Neural cell (in vitro differentiated cells): ENCODE measurements at regions not wholly inside any gene's neighbourhood (a gene's known extent, or its start where the extent isn't known, plus 50 kb on each side); places are given as distances from the start of the nearest gene placed in this dataset.
A peak's percentile ranks its signal among the peaks of the same experiment; 100 is the strongest.

Experiments used
- H2AFZ ChIP-seq: fragments of 200-600, 300-800 bp; sonication (generic), shearing (Covaris generic); 2 replicates; pipeline ENCODE4 v1.6.0; 2014; ENCODE audit warnings: low read depth, mild to moderate bottlenecking, antibody characterized with exemption, low read length, moderate library complexity
- H3F3A ChIP-seq: fragments of 200-600 bp; shearing (Covaris generic); 2 replicates; pipeline ENCODE4 v1.6.1; 2016; ENCODE audit warnings: mild to moderate bottlenecking, moderate library complexity, mixed read lengths, antibody characterized with exemption, low read length; ENCODE audit not compliant: insufficient read depth, poor library complexity, severe bottlenecking
- H3K27ac ChIP-seq: fragments of 200-600, 300-800 bp; sonication (generic), shearing (Covaris generic); 2 replicates; pipeline ENCODE4 v1.5.1; 2014; ENCODE audit warnings: mild to moderate bottlenecking, low read length, moderate library complexity
- H3K27me3 ChIP-seq: fragments of 300-800, 200-600 bp; sonication (generic), shearing (Covaris generic); 2 replicates; pipeline ENCODE4 v1.6.0; 2014; ENCODE audit warnings: mild to moderate bottlenecking, low read depth, low read length, moderate library complexity; ENCODE audit not compliant: insufficient read depth
- H3K36me3 ChIP-seq: fragments of 300-800, 200-600 bp; sonication (generic), shearing (Covaris generic); 2 replicates; pipeline ENCODE4 v1.5.1; 2014; ENCODE audit warnings: mild to moderate bottlenecking, antibody characterized with exemption, low read length, moderate library complexity; ENCODE audit not compliant: insufficient read depth
- H3K4me2 ChIP-seq: fragments of 300-800, 200-600 bp; sonication (generic), shearing (Covaris generic); 2 replicates; pipeline ENCODE4 v1.6.0; 2014; ENCODE audit warnings: mild to moderate bottlenecking, low read length
- H3K4me3 ChIP-seq: fragments of 300-800, 200-600 bp; sonication (generic), shearing (Covaris generic); 2 replicates; pipeline ENCODE4 v1.5.1; 2014; ENCODE audit warnings: mild to moderate bottlenecking, low read length, moderate library complexity
- H3K79me2 ChIP-seq: fragments of 200-600 bp; shearing (Covaris generic); replicated peaks from 2 replicates; pipeline ENCODE4 v1.6.0; 2014; ENCODE audit warnings: mild to moderate bottlenecking, low read length, moderate library complexity; ENCODE audit not compliant: insufficient read depth
- H3K9ac ChIP-seq: fragments of 300-800, 200-600 bp; sonication (generic), shearing (Covaris generic); 2 replicates; pipeline ENCODE4 v1.6.1; 2016; ENCODE audit warnings: mild to moderate bottlenecking, low read length, mixed read lengths
- H3K9me2 ChIP-seq: fragments of 200-600 bp; shearing (Covaris generic); 2 replicates; pipeline ENCODE4 v1.6.1; 2016; ENCODE audit warnings: mild to moderate bottlenecking, low read length, mixed read lengths; ENCODE audit not compliant: insufficient read depth
- H3K9me3 ChIP-seq: fragments of 200-600, 300-800 bp; sonication (generic), shearing (Covaris generic); 2 replicates; pipeline ENCODE4 v1.6.1; 2016; ENCODE audit warnings: mild to moderate bottlenecking, mixed run types, low read length, moderate library complexity, mixed read lengths
- H4K20me1 ChIP-seq: fragments of 200-600 bp; shearing (Covaris generic); 2 replicates; pipeline ENCODE4 v1.6.1; 2016; ENCODE audit warnings: mild to moderate bottlenecking, mixed run types; ENCODE audit not compliant: insufficient read depth
- EP300 ChIP-seq: fragments of 450-650 bp; conservative IDR thresholded peaks from 2 replicates; pipeline ENCODE4 v1.6.1; 2014; ENCODE audit warnings: antibody characterized with exemption, mild to moderate bottlenecking, moderate library complexity; ENCODE audit not compliant: poor library complexity, severe bottlenecking
- EZH2 ChIP-seq: fragments of 200-600, 300-800 bp; shearing (Covaris generic), sonication (generic); IDR thresholded peaks from 2 replicates; pipeline ENCODE4 v1.6.1; 2014; ENCODE audit warnings: antibody characterized with exemption, low read length, borderline replicate concordance, mild to moderate bottlenecking; ENCODE audit not compliant: insufficient read depth, poor library complexity, severe bottlenecking
- MXI1 ChIP-seq: fragments of 450-650 bp; conservative IDR thresholded peaks from 2 replicates; pipeline ENCODE4 v1.6.1; 2014; ENCODE audit warnings: antibody characterized with exemption, mild to moderate bottlenecking; ENCODE audit not compliant: poor library complexity, severe bottlenecking
- POLR2AphosphoS5 ChIP-seq: IDR thresholded peaks from 2 replicates; pipeline ENCODE4 v1.6.1; 2012
- RAD21 ChIP-seq: fragments of 450-650 bp; conservative IDR thresholded peaks from 2 replicates; pipeline ENCODE4 v1.6.1; 2014; ENCODE audit warnings: antibody characterized with exemption, mild to moderate bottlenecking, moderate library complexity
- SMC3 ChIP-seq: fragments of 450-650 bp; conservative IDR thresholded peaks from 2 replicates; pipeline ENCODE4 v1.6.1; 2014; ENCODE audit warnings: antibody characterized with exemption, mild to moderate bottlenecking, moderate library complexity; ENCODE audit not compliant: poor library complexity
- TAF1 ChIP-seq: IDR thresholded peaks from 2 replicates; pipeline ENCODE4 v1.6.1; 2012; ENCODE audit warnings: low read depth
- TF ChIP-seq, protein P1 (sequence below): IDR thresholded peaks from 2 replicates; pipeline ENCODE4 v1.6.1; 2012; ENCODE audit warnings: borderline replicate concordance
- TF ChIP-seq, protein P2 (sequence below): fragments of 450-650 bp; IDR thresholded peaks from 2 replicates; pipeline ENCODE4 v1.5.1; 2014; ENCODE audit warnings: antibody characterized with exemption, mild to moderate bottlenecking, moderate library complexity; ENCODE audit not compliant: poor library complexity, severe bottlenecking

DNA sequence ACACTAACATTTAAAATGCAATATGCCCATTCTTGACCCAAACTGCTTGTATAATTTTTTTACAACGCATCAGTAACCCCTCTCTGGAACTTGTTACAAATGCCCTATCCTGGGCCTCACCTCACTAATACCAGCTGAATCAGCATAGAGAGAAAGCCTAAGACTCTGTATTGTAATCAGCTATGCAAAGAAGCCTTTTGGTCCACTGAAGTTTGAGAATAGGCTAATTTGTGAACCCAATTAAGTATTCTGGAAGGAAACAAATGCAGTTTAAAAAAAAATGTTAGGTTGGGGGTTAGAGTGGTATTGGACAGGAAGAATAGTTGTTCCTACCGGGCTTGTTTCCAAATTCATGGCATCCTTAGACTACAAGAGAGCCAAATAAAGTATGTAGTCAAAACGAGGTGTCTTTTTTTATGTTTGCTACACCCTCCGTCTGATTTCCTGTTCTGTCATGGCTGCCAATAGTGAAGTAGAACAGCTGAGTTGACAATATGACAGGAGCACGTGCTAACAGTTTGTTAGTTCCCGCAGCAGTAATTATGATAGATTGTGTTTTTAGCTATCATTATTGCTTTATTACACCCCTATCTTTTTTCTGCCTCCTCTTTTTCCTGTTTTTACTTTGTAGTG, 1048.7 kb upstream of the NUDT12 start:
- no peaks in the 10 kb centered on the region for H3K79me2 ChIP-seq
- TF ChIP-seq SMC3 (no peak), RAD21 (no peak), EZH2 (no peak), POLR2AphosphoS5 (no peak), TAF1 (no peak), MXI1 (no peak), EP300 (no peak)
- TF ChIP-seq, protein P1, sequence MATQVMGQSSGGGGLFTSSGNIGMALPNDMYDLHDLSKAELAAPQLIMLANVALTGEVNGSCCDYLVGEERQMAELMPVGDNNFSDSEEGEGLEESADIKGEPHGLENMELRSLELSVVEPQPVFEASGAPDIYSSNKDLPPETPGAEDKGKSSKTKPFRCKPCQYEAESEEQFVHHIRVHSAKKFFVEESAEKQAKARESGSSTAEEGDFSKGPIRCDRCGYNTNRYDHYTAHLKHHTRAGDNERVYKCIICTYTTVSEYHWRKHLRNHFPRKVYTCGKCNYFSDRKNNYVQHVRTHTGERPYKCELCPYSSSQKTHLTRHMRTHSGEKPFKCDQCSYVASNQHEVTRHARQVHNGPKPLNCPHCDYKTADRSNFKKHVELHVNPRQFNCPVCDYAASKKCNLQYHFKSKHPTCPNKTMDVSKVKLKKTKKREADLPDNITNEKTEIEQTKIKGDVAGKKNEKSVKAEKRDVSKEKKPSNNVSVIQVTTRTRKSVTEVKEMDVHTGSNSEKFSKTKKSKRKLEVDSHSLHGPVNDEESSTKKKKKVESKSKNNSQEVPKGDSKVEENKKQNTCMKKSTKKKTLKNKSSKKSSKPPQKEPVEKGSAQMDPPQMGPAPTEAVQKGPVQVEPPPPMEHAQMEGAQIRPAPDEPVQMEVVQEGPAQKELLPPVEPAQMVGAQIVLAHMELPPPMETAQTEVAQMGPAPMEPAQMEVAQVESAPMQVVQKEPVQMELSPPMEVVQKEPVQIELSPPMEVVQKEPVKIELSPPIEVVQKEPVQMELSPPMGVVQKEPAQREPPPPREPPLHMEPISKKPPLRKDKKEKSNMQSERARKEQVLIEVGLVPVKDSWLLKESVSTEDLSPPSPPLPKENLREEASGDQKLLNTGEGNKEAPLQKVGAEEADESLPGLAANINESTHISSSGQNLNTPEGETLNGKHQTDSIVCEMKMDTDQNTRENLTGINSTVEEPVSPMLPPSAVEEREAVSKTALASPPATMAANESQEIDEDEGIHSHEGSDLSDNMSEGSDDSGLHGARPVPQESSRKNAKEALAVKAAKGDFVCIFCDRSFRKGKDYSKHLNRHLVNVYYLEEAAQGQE, result no peak
- TF ChIP-seq, protein P2, sequence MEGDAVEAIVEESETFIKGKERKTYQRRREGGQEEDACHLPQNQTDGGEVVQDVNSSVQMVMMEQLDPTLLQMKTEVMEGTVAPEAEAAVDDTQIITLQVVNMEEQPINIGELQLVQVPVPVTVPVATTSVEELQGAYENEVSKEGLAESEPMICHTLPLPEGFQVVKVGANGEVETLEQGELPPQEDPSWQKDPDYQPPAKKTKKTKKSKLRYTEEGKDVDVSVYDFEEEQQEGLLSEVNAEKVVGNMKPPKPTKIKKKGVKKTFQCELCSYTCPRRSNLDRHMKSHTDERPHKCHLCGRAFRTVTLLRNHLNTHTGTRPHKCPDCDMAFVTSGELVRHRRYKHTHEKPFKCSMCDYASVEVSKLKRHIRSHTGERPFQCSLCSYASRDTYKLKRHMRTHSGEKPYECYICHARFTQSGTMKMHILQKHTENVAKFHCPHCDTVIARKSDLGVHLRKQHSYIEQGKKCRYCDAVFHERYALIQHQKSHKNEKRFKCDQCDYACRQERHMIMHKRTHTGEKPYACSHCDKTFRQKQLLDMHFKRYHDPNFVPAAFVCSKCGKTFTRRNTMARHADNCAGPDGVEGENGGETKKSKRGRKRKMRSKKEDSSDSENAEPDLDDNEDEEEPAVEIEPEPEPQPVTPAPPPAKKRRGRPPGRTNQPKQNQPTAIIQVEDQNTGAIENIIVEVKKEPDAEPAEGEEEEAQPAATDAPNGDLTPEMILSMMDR, result no peak
- no peak overlapping the region for H3K27ac ChIP-seq
- no peaks in the 10 kb centered on the region for H3K9me2 ChIP-seq
- no peaks in the 10 kb centered on the region for H3K27me3 ChIP-seq
- H3K36me3 ChIP-seq, result no peaks in the 10 kb centered on the region
- H2AFZ ChIP-seq, result no peak overlapping the region
- H4K20me1 ChIP-seq, result no peaks in the 10 kb centered on the region
- H3F3A ChIP-seq, result no peaks in the 10 kb centered on the region
- H3K9ac ChIP-seq, result no peak overlapping the region
- no peaks in the 10 kb centered on the region for H3K9me3 ChIP-seq
- H3K4me2 ChIP-seq, result no peak overlapping the region
- no peak overlapping the region for H3K4me3 ChIP-seq

DNA sequence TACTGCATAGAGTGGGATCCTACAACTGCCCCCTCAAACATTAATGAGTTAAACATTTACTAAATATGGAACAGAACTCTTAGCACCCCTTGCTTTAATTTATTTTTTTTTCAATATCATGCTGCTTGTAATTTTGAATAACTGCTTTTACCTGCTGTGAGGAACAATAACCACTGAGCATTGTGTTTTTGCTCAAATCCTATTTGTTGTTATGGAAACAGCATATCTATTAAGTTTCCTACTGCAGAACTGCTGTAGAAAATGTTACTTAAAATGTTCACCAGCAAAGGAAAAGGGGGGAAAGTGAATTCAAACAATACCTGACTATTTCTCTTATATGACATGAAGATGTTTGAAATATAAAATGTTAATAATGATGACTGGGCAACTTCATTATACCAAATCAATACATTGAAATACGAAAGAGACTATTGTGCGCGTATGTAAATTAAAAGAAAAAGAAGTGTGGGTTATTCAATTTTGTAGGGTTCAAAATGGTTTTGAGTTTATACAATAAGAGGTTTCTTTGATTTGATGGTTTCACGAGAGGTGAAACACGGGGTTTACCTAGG, 1043.8 kb upstream of the NUDT12 start:
- no peak for TF ChIP-seq TAF1
- peak; percentile 62 for TF ChIP-seq EP300
- TF ChIP-seq, protein P1, result no peak
- TF ChIP-seq, protein P2, result no peak
- no peak for TF ChIP-seq RAD21
- TF ChIP-seq MXI1, result no peak
- TF ChIP-seq SMC3, result no peak
- TF ChIP-seq EZH2, result no peak
- TF ChIP-seq POLR2AphosphoS5, result peak; percentile 22
- no peak overlapping the region for H3K4me2 ChIP-seq
- H3K9ac ChIP-seq, result no peak overlapping the region
- no peaks in the 10 kb centered on the region for H3F3A ChIP-seq
- H4K20me1 ChIP-seq, result no peaks in the 10 kb centered on the region
- H3K79me2 ChIP-seq, result no peaks in the 10 kb centered on the region
- peak overlapping the region; percentile 6 for H3K4me3 ChIP-seq
- H3K9me3 ChIP-seq, result no peaks in the 10 kb centered on the region
- H3K36me3 ChIP-seq, result no peaks in the 10 kb centered on the region
- no peaks in the 10 kb centered on the region for H3K27me3 ChIP-seq
- no peaks in the 10 kb centered on the region for H3K9me2 ChIP-seq
- H3K27ac ChIP-seq, result peak overlapping the region; percentile 57
- no peak overlapping the region for H2AFZ ChIP-seq
